GM19372 (cell line): ENCODE measurements at regions not wholly inside any gene's neighbourhood (a gene's known extent, or its start where the extent isn't known, plus 50 kb on each side); places are given as distances from the start of the nearest gene placed in this dataset.

Source experiments
- ATAC-seq: cut with Tn5 transposase; IDR thresholded peaks from one replicate; pipeline ENCODE4 v1.9.1; 2021; ENCODE audit warnings: mild to moderate bottlenecking, low read depth, moderate library complexity; ENCODE audit not compliant: unreplicated experiment

DNA sequence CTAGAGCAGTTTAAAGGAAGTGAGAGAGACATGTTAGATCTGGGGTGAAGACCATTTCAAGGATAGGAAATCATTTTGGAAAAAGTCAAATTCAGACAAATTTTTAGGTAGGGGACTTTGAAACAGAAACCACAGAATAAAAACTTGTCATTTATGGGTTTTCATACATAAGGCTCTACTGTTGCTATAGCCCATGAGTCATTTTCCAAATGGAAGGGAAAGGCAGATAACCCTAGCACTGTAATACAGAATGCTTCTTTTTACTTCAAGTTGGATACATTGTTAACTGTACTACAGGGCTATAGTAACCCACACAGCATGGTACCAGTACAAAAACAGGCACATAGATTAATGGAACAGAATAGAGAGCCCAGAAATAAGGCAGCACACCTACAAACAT lies 455.4 kb downstream of the EBF1 start:
- no peak for ATAC-seq

DNA sequence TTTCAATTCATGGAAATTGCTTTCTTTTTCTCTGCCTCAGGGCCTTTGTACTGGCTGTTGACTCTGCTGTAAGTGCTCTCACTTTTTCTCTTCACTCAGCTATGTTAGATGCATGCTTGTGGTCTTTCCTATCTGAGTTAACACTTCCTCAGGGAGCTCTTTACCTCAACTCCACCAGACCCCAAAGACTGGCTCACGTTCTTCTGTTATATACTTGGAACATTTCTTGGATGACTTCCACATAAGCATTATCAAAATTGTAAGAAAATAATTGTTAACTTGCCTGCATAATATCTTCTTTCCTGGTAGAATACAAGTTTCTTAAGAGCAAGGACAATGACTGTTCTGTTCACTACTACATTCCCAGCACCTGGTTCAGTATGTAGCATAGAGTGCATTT lies 455.9 kb downstream of the EBF1 start:
- ATAC-seq = no peak

DNA sequence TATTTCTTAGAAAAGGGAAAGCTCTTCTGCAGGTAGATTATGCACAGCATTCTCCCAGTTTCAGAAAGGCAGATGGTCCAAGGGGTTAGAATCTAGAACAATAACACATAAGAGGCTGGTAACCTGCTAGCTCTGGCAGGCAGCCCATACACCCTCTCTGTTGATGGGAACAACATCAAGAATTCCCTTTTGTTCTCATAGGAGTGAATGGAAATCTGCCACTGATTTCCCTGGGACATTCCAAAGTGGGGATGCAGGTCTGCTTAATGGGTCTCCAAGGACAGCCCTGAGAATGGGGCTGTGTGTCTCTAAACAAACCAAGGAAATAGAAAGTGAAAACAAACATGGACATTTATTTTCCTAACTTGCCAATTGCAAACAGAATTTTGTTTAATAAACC lies 456.8 kb downstream of the EBF1 start:
- ATAC-seq = no peak

DNA sequence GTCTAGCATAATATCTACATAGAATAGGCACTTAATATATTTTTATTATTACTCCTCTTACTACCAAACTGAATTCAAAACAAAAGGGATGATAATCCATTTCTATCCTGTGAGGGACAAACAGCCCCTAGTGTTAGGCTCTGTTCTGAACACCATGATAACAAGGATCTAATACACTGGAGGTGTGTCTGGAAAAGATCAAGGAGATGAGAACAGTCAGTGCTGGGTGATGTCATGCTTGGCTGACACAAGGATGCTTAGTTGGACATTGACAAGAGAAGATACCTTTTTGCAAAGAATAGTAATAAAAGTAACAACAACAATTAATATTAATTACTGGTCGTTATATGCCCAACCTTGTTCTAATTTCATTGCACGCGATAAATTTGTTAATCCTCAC lies 458.7 kb downstream of the EBF1 start:
- ATAC-seq = no peak

GRCh38 chr5:158640593-158640980 lies 459.1 kb downstream of the EBF1 start:
- no peak for ATAC-seq

- ATAC-seq = no peak
Observed at GRCh38 chr5:158639881-158640592, 459.7 kb downstream of the EBF1 start.

- ATAC-seq = no peak
Observed at GRCh38 chr5:158638396-158638795, 461.3 kb downstream of the EBF1 start.

- ATAC-seq = no peak
Observed at GRCh38 chr5:158637039-158637438, 462.7 kb downstream of the EBF1 start.

GRCh38 chr5:158635565-158635964 lies 464.2 kb downstream of the EBF1 start:
- no peak for ATAC-seq

- ATAC-seq = no peak
Observed at GRCh38 chr5:158634714-158635113, 465.0 kb downstream of the EBF1 start.

DNA sequence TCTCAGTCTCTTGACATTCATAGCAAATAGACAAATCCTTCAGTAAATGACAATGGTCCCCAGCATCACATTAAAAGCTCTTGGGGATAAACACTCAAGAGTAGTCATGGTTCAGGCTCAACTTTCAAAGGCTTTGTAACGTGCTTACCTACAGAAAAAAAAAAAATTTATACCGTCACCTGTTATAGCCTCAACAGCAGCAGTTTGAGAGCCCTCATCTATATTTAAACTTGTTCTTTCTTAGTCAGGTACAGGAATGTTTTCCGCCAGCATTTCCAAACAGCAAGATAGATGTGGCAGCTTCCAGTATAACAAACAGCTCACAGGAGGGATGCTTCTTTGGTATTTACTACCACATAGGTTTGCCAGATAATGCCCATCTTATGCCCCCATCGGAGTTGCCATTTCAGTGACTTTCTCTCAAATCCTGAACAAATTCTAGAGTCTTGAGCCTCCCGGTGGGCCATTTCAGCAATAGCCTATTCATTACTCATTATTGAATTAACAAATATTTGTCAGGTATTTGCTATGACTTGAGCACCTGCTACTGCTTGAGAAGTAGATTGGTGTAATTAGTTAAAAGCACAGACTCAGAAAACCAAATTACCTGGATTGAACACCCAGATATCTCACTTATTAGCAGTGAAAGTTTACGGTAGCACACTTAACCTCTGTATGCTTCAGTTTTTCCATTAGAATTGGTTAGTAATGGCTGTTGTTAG lies 470.0 kb downstream of the EBF1 start:
- no peak for ATAC-seq

GRCh38 chr5:158626718-158627117 lies 473.0 kb downstream of the EBF1 start:
- ATAC-seq = no peak

- ATAC-seq = no peak
Observed at GRCh38 chr5:158623971-158624370, 475.7 kb downstream of the EBF1 start.

DNA sequence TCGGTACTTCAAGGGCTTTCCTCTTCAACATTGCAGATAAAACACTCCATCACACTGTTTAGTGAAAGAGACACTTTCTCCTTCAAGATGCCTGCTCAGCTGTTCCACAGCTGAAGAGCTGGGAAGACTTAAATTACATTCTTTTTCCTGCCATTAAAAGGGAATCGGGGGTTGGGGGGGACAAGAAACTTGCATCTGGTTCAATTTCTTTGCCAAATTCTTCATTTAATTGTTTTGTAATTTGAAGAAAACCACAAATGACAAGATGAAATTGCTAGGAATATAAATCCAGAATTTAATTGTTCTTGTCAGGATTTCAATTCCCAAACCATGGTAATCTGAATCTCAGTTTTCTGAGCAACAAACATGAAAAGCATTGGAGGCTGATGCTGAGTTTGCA lies 478.3 kb downstream of the EBF1 start:
- no peak for ATAC-seq

DNA sequence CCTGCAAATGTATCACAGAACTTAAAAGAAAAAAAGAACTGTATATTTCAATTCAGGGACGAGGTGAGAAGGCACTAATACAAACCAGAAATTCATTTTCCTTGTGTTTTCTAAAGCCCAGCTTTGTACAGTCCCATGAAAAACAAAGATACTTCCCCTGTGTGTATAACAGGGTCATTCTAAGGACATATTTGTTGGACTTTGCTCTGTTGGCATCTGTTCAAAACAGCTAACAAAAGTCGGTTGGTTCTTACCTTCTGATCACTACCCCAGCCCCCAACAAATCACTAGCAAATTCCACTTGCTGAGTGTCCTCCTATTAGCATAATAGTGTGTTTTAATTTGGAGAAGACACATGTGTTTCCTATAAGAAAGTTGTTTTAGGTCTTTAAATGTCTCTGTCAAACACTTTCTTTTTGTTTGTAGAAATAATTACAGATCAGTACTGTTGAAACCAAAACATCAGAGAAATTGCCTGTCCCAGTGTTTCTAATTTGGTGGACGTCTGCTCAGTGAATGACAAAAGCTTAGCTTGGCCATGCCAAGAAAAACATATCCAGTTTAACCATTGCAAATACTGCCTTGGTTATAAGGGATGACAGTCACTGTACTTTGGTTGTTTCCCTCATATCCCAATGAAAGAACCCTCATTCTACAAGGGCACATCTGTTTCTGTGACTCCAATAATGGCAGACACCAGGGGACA lies 480.5 kb downstream of the EBF1 start:
- no peak for ATAC-seq

DNA sequence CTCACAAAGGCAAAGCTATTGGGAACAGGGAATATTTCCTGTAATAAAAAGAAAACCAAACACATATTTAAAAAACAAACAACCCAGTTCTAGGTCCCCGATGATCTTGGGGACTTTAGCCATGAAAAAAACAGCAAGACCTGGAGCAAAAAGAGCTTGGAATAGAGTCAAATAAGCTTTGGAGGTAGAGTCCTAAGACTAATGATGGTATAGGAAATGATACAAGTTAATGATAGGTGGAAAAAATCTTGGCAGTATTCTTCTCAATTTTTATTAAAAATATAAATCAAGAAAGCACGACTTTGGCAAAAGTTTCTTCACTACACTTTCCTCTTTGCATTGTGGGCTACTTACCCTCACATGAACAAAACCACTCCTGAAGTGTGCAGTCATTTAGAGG lies 481.5 kb downstream of the EBF1 start:
- no peak for ATAC-seq

DNA sequence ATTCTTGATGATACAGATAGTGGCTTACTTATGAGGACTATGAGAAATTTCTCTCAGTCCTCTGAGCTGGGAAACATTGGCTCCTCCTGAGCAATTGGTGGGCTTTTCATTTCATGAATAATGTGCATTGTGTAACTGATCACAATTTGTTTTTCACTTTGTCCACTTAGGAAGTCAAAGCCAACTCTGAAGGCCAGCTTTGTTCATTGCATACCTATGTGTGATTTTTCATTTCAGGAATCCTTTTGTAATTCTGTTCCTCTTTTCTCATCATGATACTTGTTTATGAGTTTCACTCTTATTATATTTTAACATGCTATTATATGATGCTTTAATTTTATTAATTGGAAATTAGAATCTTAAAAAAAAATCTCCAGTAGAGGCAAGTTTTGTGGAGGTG lies 483.0 kb downstream of the EBF1 start:
- no peak for ATAC-seq

GRCh38 chr5:158614951-158615350 lies 484.8 kb downstream of the EBF1 start:
- ATAC-seq = no peak

GRCh38 chr5:158611581-158611980 lies 488.1 kb downstream of the EBF1 start:
- no peak for ATAC-seq

GRCh38 chr5:158610051-158610415 lies 489.7 kb downstream of the EBF1 start:
- ATAC-seq = no peak

DNA sequence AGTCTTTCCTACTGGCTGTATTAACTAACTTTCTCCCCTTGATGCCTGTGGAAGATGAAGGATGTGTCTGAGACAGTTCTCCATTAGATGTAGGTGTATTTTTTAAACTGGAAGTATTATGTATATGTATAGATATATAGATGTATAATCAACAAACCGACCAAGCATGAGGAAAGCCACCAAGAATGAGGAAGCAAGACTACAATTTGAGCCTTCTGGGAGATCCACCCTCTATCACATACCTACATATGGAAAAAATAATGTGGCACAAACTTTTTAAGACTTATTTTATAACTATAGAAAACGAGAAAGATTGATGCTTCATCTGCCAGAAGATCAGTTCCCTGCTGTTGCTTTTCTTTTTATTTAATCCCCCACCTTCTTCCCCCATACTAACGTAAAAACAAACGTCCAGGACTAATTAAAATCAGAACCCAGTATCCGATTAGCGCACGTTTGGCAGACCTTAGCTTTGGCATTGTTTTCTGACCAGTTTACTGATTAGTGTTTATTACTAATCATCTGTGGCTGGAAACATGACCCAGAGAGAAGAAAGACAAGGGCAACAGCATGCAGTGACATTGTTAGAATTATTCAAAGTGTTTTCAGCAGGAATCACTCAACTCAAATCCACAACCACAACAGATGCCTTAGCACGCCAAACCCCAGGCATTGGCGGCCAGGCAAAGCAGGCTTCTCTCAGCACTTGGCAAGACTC lies 490.2 kb downstream of the EBF1 start:
- ATAC-seq = no peak
